ENCODE measurements at regions not wholly inside any gene's neighbourhood (a gene's known extent, or its start where the extent isn't known, plus 50 kb on each side); places are given as distances from the start of the nearest gene placed in this dataset.

- intact Hi-C loops (cut with micrococcal nuclease) = no loop called here
- BruUV-seq (replicated peaks) = no TSS peak
- Mint-ChIP-seq H3K27ac (ENCODE audit: low read depth, unreplicated experiment) (no peak overlapping the region), H3K4me1 (ENCODE audit: insufficient read depth, unreplicated experiment) (no peaks in the 10 kb centered on the region), H3K4me3 (ENCODE audit: unreplicated experiment) (no peak overlapping the region), H3K36me3 (ENCODE audit: insufficient read depth, unreplicated experiment) (no peaks in the 10 kb centered on the region), H3K27me3 (ENCODE audit: insufficient read depth, unreplicated experiment) (no peaks in the 10 kb centered on the region), H3K9me3 (ENCODE audit: unreplicated experiment) (peaks cover 7% of the 10 kb centered on the region)
- no peak for TF ChIP-seq CTCF (IDR thresholded peaks at IDR 0.05; ENCODE audit: unreplicated experiment)
- CTCF ChIA-PET = interaction anchor here (0.8 kb wide), 1 partner anchor 9 kb away, joined by 4 read pairs; no protein-coding TSS in a partner anchor
- no peak for DNase-seq (ENCODE audit: unreplicated experiment)
- POLR2A ChIA-PET = interaction anchor here (0.7 kb wide), 1 partner anchor 281 kb away, joined by 3 read pairs; no protein-coding TSS in a partner anchor
These were observed 467.9 kb downstream of the SLITRK1 start for GRCh38 chr13:83414393-83414792.

- Mint-ChIP-seq H3K36me3 (ENCODE audit: insufficient read depth, unreplicated experiment) (no peaks in the 10 kb centered on the region), H3K4me1 (ENCODE audit: insufficient read depth, unreplicated experiment) (no peaks in the 10 kb centered on the region), H3K27me3 (ENCODE audit: insufficient read depth, unreplicated experiment) (no peaks in the 10 kb centered on the region), H3K9me3 (ENCODE audit: unreplicated experiment) (no peaks in the 10 kb centered on the region), H3K27ac (ENCODE audit: low read depth, unreplicated experiment) (no peak overlapping the region), H3K4me3 (ENCODE audit: unreplicated experiment) (no peak overlapping the region)
- BruUV-seq (replicated peaks) = no TSS peak
- no peak for TF ChIP-seq CTCF (IDR thresholded peaks at IDR 0.05; ENCODE audit: unreplicated experiment)
- no peak for DNase-seq (ENCODE audit: unreplicated experiment)
- intact Hi-C loops (cut with micrococcal nuclease) = no loop called here
- CTCF ChIA-PET = no interaction called here
- POLR2A ChIA-PET = no interaction called here
These were observed 495.7 kb downstream of the SLITRK1 start for GRCh38 chr13:83386609-83387008.

- Mint-ChIP-seq H3K4me3 (ENCODE audit: unreplicated experiment) (no peak overlapping the region), H3K27ac (ENCODE audit: low read depth, unreplicated experiment) (no peak overlapping the region), H3K4me1 (ENCODE audit: insufficient read depth, unreplicated experiment) (no peaks in the 10 kb centered on the region), H3K27me3 (ENCODE audit: insufficient read depth, unreplicated experiment) (no peaks in the 10 kb centered on the region), H3K36me3 (ENCODE audit: insufficient read depth, unreplicated experiment) (no peaks in the 10 kb centered on the region), H3K9me3 (ENCODE audit: unreplicated experiment) (no peaks in the 10 kb centered on the region)
- CTCF ChIA-PET = no interaction called here
- no TSS peak for BruUV-seq (replicated peaks)
- POLR2A ChIA-PET = no interaction called here
- TF ChIP-seq CTCF (IDR thresholded peaks at IDR 0.05; ENCODE audit: unreplicated experiment) = no peak
- DNase-seq (ENCODE audit: unreplicated experiment) = no peak
- intact Hi-C loops (cut with micrococcal nuclease) = no loop called here
These were observed 503.4 kb downstream of the SLITRK1 start for GRCh38 chr13:83378908-83379307.

GRCh38 chr13:83377491-83377890, 504.8 kb downstream of the SLITRK1 start:
- no peak for DNase-seq (ENCODE audit: unreplicated experiment)
- Mint-ChIP-seq H3K27me3 (ENCODE audit: insufficient read depth, unreplicated experiment) (no peaks in the 10 kb centered on the region), H3K4me1 (ENCODE audit: insufficient read depth, unreplicated experiment) (no peaks in the 10 kb centered on the region), H3K27ac (ENCODE audit: low read depth, unreplicated experiment) (no peak overlapping the region), H3K36me3 (ENCODE audit: insufficient read depth, unreplicated experiment) (no peaks in the 10 kb centered on the region), H3K4me3 (ENCODE audit: unreplicated experiment) (no peak overlapping the region), H3K9me3 (ENCODE audit: unreplicated experiment) (peaks cover 4% of the 10 kb centered on the region)
- no peak for TF ChIP-seq CTCF (IDR thresholded peaks at IDR 0.05; ENCODE audit: unreplicated experiment)
- ChIA-PET POLR2A (interaction anchor here (0.6 kb wide), 1 partner anchor 933 kb away, joined by 3 read pairs; no protein-coding TSS in a partner anchor), CTCF (interaction anchor here (0.7 kb wide), 2 partner anchors 140 to 645 kb away, joined by 3 read pairs; no protein-coding TSS in a partner anchor)
- no TSS peak for BruUV-seq (replicated peaks)
- intact Hi-C loops (cut with micrococcal nuclease) = no loop called here
